Heart left ventricle (tissue), 16 donors: ENCODE measurements at regions not wholly inside any gene's neighbourhood (a gene's known extent, or its start where the extent isn't known, plus 50 kb on each side); places are given as distances from the start of the nearest gene placed in this dataset.

Source experiments
- ATAC-seq, 4 donors: fragments of 200-7000 bp; cut with Tn5 transposase; one replicate each; pipeline ENCODE4 v1.9.1; 2020 to 2022; ENCODE audit warnings: moderate library complexity in 4 of 4, mild to moderate bottlenecking in 3 of 4, moderate number of reproducible peaks in 1 of 4
- DNase-seq, 5 donors: peaks; one replicate each; pipeline ENCODE4 v3.0.0-alpha.2; 2020
- H3K27ac ChIP-seq, 12 donors: fragments of 200-600 bp; sonication (generic) in 4 of 12; one replicate each; pipeline versions ENCODE4 v1.5.0 to v1.8.0; 2016 to 2022; ENCODE audit warnings: mild to moderate bottlenecking in 2 of 12
- H3K27me3 ChIP-seq, 9 donors: fragments of 200-600 bp; sonication (generic) in 2 of 9; one replicate each; pipeline versions ENCODE4 v1.5.1 to v1.8.0; 2016 to 2022; ENCODE audit warnings: mild to moderate bottlenecking in 3 of 9
- H3K36me3 ChIP-seq, 9 donors: fragments of 200-600 bp; sonication (generic) in 2 of 9; one replicate each; pipeline versions ENCODE4 v1.5.0 to v1.8.0; 2018 to 2022; ENCODE audit warnings: mild to moderate bottlenecking in 2 of 9
- H3K4me1 ChIP-seq, 12 donors: fragments of 200-600 bp; sonication (generic) in 4 of 12; one replicate each; pipeline versions ENCODE4 v1.5.0 to v1.8.0; 2016 to 2022; ENCODE audit warnings: mild to moderate bottlenecking in 3 of 12
- H3K4me3 ChIP-seq, 12 donors: fragments of 200-600 bp; sonication (generic) in 4 of 12; one replicate each; pipeline versions ENCODE4 v1.5.0 to v1.8.0; 2017 to 2022; ENCODE audit warnings: mild to moderate bottlenecking in 9 of 12, moderate library complexity in 4 of 12
- H3K9me3 ChIP-seq, 12 donors: fragments of 200-600 bp; sonication (generic) in 4 of 12; one replicate each; pipeline versions ENCODE4 v1.5.0 to v1.8.0; 2016 to 2022; ENCODE audit warnings: mild to moderate bottlenecking in 1 of 12
- POLR2A ChIP-seq, 2 donors: fragments of 450-650 bp; IDR thresholded peaks; one replicate each; pipeline ENCODE4 v1.6.1; 2017; ENCODE audit warnings: antibody characterized with exemption in 2 of 2, mild to moderate bottlenecking in 2 of 2, moderate library complexity in 2 of 2
- WGBS, 4 donors: extraction: QIAGEN DNeasy Blood & Tissue Kit in 2 of 4; methylation state at CpG; one replicate each; pipeline versions ENCODE4 v1.1.5 to v1.1.7; 2013 to 2018; 5-methylcytosine and 5-hydroxymethylcytosine counted together
- intact Hi-C, 10 donors: fragments of 100-400 bp; cut with DNase I; formaldehyde crosslinking; loops; one replicate each; pipeline versions ENCODE4 v1.11.1 to v1.14.2; 2022
- TF ChIP-seq, protein P1 (sequence below), 12 donors: fragments of 200-600 bp; sonication (generic) in 4 of 12; IDR thresholded peaks; one replicate each; pipeline versions ENCODE4 v1.5.0 to v1.8.0; 2018 to 2022; ENCODE audit warnings: antibody characterized with exemption in 12 of 12, mild to moderate bottlenecking in 5 of 12
- donor health status: ischemic (EF 13 %, LVEDD 7.1; RV severe dilation, severe dysfunction).
- donor health status: healthy with polysubstance abuse.
- donor health status: DM: no; HTN: yes; CAD: no.
- donor health status: DM: no; HTN: no; CAD: no.
- donor health status: ischemic (EF 25% LVEDD 6.9; RV normal size, moderate dysfunction).
- donor health status: ischemic (EF 25% LVEDD 5.7; RV mildly dilated, moderate dysfunction).
- donor health status: healthy.
- donor health status: DM: yes; HTN: yes; CAD: no.
- donor health status: ischemic (EF 35%, LVEDD 5.7; RV mildly dilated, moderate dysfunction).
- donor health status: nonischemic (EF 11% LVEDD 7.7; RV severe dilation, severe dysfunction).
- donor health status: DM: yes; HTN: yes; CAD: no.
- donor health status: PGD.
- donor health status: ischemic (EF 29% LVEDD 5.4; RV normal size, mild dysfunction).
- donor health status: nonischemic (EF 23%, LVEDD 6.1; RV moderate dilation, normal function).

DNA sequence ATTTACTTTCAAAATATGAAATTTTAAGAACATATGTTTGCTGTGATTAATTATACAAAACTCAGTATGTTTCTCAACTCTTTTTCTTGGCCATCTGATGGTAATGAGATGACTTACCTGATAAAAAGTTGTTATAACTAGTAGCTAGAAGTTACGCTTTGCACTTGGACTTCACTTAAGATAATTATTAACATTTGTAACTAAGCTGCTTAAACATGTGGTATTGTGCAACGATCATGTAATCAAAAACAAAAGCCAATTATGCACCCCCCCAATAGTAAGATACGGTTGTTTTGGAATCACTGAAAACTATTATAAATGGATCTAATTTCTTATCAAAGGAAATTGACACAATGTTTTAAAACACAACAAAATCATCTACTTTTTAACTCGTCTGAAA, 342.9 kb downstream of the CNTN3 start:
- no peaks in the 10 kb centered on the region for H3K4me1 ChIP-seq
- WGBS, 4 donors: 72 to 88% (median 79%) methylated on average over 4 of the region's 4 CpGs
- H3K4me3 ChIP-seq: no peak overlapping the region
- no peak for ATAC-seq
- intact Hi-C loops: no loop called here
- H3K27me3 ChIP-seq: peaks cover 0 to 6% (median 0%) of the 10 kb centered on the region in 9 donors
- no peaks in the 10 kb centered on the region for H3K9me3 ChIP-seq
- no peaks in the 10 kb centered on the region for H3K36me3 ChIP-seq
- no peak overlapping the region for H3K27ac ChIP-seq
- TF ChIP-seq POLR2A (IDR thresholded peaks at IDR 0.05): no peak
- TF ChIP-seq, protein P1, sequence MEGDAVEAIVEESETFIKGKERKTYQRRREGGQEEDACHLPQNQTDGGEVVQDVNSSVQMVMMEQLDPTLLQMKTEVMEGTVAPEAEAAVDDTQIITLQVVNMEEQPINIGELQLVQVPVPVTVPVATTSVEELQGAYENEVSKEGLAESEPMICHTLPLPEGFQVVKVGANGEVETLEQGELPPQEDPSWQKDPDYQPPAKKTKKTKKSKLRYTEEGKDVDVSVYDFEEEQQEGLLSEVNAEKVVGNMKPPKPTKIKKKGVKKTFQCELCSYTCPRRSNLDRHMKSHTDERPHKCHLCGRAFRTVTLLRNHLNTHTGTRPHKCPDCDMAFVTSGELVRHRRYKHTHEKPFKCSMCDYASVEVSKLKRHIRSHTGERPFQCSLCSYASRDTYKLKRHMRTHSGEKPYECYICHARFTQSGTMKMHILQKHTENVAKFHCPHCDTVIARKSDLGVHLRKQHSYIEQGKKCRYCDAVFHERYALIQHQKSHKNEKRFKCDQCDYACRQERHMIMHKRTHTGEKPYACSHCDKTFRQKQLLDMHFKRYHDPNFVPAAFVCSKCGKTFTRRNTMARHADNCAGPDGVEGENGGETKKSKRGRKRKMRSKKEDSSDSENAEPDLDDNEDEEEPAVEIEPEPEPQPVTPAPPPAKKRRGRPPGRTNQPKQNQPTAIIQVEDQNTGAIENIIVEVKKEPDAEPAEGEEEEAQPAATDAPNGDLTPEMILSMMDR (IDR thresholded peaks at IDR 0.05): no peak
- no peak for DNase-seq

DNA sequence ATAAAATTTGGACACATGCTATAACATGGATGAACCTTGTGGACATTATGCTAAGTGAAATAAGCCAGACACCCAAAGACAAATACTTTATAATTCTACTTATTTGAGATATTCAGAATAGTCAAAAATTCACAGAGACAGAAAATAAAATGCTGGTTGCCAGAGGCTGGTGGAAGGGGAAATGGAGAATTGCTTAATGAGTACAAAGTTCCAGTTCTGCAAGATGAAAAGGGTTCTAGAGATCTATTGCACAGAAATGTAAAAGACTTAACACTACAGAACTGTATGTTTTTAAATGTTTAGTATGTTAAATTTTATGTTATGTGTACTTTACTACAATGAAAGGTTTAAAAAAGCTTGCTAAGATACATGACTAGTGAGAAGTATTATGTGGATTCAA, 344.8 kb downstream of the CNTN3 start:
- DNase-seq (no peak), ATAC-seq (no peak)
- H3K9me3 ChIP-seq: no peaks in the 10 kb centered on the region
- peaks cover 0 to 6% (median 0%) of the 10 kb centered on the region in 9 donors for H3K27me3 ChIP-seq
- no peak overlapping the region for H3K27ac ChIP-seq
- TF ChIP-seq, protein P1 (IDR thresholded peaks at IDR 0.05): no peak
- TF ChIP-seq POLR2A (IDR thresholded peaks at IDR 0.05): no peak
- no peak overlapping the region for H3K4me3 ChIP-seq
- intact Hi-C loops: loop anchor here in 8 of 10 donors (5.0 to 10.0 kb wide), 5 partner anchors 355 to 905 kb away; no protein-coding TSS in a partner anchor
- H3K36me3 ChIP-seq: no peaks in the 10 kb centered on the region
- no peaks in the 10 kb centered on the region for H3K4me1 ChIP-seq

DNA sequence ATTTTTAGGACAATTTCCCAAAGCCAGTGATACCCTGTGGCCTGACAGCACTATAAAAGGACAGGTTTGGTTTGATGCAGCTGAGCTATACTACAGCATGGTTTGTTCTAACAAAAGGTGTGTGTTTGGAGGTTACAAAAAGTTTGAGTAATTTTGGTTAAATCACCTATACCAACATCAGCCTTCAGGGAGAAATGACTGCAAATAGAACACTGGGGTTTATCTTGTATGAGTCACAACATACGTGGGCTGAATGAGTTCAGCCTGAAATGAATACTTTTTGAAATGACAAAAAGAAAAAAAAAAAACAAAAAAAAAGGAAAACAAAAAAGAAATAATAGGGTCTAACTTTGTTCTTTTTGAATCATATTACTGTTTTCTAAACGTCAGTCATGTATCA, 345.7 kb downstream of the CNTN3 start:
- 57 to 64% (median 62%) methylated on average over 2 of the region's 2 CpGs for WGBS, 4 donors
- Histone ChIP-seq H3K9me3 (no peaks in the 10 kb centered on the region), H3K4me3 (no peak overlapping the region), H3K4me1 (no peaks in the 10 kb centered on the region), H3K27me3 (peaks cover 0 to 6% (median 0%) of the 10 kb centered on the region in 9 donors), H3K36me3 (no peaks in the 10 kb centered on the region), H3K27ac (no peak overlapping the region)
- DNase-seq: no peak
- TF ChIP-seq POLR2A (IDR thresholded peaks at IDR 0.05): no peak
- TF ChIP-seq, protein P1 (IDR thresholded peaks at IDR 0.05): no peak
- no peak for ATAC-seq
- intact Hi-C loops: loop anchor here in 8 of 10 donors (5.0 to 10.0 kb wide), 5 partner anchors 356 to 906 kb away; no protein-coding TSS in a partner anchor

DNA sequence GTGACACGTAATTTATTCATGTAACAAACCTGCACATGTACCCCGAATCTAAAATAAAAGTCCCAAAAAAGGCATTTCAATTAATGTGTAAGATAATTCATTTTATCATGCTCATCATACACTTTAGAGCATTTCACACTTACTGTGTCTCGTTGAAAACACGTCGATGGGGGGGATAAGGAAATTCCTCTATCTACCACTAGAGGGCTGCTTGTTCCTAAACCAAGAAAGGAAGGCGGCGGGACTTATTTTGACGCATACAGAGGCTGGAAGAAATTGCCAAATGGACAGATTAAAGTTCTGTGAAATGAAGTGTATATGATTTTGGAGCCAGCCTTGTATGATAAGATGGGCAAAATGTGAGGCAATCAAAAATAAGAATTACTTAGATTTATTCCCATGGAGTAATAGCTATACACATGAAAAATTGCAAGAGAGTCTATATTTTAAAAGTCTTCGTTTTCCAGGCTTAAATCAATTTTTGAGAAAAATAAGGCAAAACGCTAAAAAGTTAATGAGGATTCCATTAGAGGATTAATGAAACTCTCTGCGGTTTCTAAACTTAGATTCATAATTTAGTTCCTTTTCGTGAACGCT, 346.8 kb downstream of the CNTN3 start:
- DNase-seq: peak in 1 of 5 donors; percentile 20
- peaks cover 0 to 6% (median 0%) of the 10 kb centered on the region in 9 donors for H3K27me3 ChIP-seq
- no peaks in the 10 kb centered on the region for H3K9me3 ChIP-seq
- intact Hi-C loops: loop anchor here in 8 of 10 donors (5.0 to 10.0 kb wide), 5 partner anchors 357 to 907 kb away; no protein-coding TSS in a partner anchor
- no peaks in the 10 kb centered on the region for H3K36me3 ChIP-seq
- TF ChIP-seq, protein P1 (IDR thresholded peaks at IDR 0.05): peak; percentile 55 to 78 (median 72)
- TF ChIP-seq POLR2A (IDR thresholded peaks at IDR 0.05): no peak
- H3K27ac ChIP-seq: no peak overlapping the region
- H3K4me3 ChIP-seq: no peak overlapping the region
- ATAC-seq: peak in 1 of 4 donors; percentile 51
- H3K4me1 ChIP-seq: no peaks in the 10 kb centered on the region
- WGBS, 4 donors: 29 to 34% (median 33%) methylated on average over 13 of the region's 13 CpGs
